Right lobe of liver (tissue), 4 donors: ENCODE measurements at regions not wholly inside any gene's neighbourhood (a gene's known extent, or its start where the extent isn't known, plus 50 kb on each side); places are given as distances from the start of the nearest gene placed in this dataset.

Source experiments
- POLR2A ChIP-seq: fragments of 450-650 bp; IDR thresholded peaks from one replicate; pipeline ENCODE4 v1.6.1; 2017; ENCODE audit warnings: antibody characterized with exemption, mild to moderate bottlenecking
- TF ChIP-seq, protein P1 (sequence below), 4 donors: fragments of 200-600 bp in 3 of 4; fragments of 450-650 bp in 1 of 4; IDR thresholded peaks; one replicate each; pipeline versions ENCODE4 v1.5.1 to v1.8.0; 2016 to 2022; ENCODE audit warnings: antibody characterized with exemption in 4 of 4, mild to moderate bottlenecking in 2 of 4
- donor health status: DM: no; HTN: no; CAD: no.
- donor health status: DM: no; HTN: no; CAD: no.
- donor health status: DM: no; HTN: yes; CAD: no.

DNA sequence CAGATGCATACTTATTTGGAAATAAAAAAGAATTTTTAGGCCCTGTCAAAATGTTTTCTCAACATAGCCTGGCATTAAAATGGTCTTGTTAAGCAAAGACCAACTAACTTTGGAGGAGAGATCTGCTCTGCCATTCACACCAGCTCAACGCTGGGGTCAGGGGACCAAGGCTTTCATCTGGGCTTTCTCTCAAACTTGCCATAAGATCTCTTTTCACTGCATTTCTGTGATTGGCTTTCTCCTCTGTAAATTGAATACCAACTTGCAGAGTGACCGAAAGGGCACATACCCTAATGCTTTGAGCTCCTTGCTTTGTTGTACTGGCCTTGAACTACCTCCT lies 71.2 kb downstream of the MYCN start:
- TF ChIP-seq, protein P1, sequence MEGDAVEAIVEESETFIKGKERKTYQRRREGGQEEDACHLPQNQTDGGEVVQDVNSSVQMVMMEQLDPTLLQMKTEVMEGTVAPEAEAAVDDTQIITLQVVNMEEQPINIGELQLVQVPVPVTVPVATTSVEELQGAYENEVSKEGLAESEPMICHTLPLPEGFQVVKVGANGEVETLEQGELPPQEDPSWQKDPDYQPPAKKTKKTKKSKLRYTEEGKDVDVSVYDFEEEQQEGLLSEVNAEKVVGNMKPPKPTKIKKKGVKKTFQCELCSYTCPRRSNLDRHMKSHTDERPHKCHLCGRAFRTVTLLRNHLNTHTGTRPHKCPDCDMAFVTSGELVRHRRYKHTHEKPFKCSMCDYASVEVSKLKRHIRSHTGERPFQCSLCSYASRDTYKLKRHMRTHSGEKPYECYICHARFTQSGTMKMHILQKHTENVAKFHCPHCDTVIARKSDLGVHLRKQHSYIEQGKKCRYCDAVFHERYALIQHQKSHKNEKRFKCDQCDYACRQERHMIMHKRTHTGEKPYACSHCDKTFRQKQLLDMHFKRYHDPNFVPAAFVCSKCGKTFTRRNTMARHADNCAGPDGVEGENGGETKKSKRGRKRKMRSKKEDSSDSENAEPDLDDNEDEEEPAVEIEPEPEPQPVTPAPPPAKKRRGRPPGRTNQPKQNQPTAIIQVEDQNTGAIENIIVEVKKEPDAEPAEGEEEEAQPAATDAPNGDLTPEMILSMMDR (IDR thresholded peaks at IDR 0.05), result no peak
- no peak for TF ChIP-seq POLR2A
